Mesenchymal stem cell (in vitro differentiated cells and primary cell): ENCODE measurements at regions not wholly inside any gene's neighbourhood (a gene's known extent, or its start where the extent isn't known, plus 50 kb on each side); places are given as distances from the start of the nearest gene placed in this dataset.

Source experiments
- DNase-seq: peaks from one replicate; pipeline ENCODE4 v3.0.0-alpha.2; 2013
- H2AFZ ChIP-seq: one replicate; pipeline ENCODE4 v1.6.1; 2013; ENCODE audit warnings: low read depth, mild to moderate bottlenecking, control low read depth, inconsistent platforms, low read length, moderate library complexity
- H2AK5ac ChIP-seq: 2 replicates; pipeline ENCODE4 v1.6.1; 2013; ENCODE audit warnings: low read length, moderate library complexity, mild to moderate bottlenecking, inconsistent platforms; ENCODE audit not compliant: severe bottlenecking
- H2BK120ac ChIP-seq: one replicate; pipeline ENCODE4 v1.6.1; 2013; ENCODE audit warnings: low read depth, mild to moderate bottlenecking, inconsistent platforms, low read length, moderate library complexity
- H2BK12ac ChIP-seq, 2 experiments: one replicate each; pipeline ENCODE4 v1.6.1; 2013; ENCODE audit warnings: inconsistent platforms in 2 of 2, low read length in 2 of 2, mild to moderate bottlenecking in 2 of 2, moderate library complexity in 2 of 2, control low read depth in 1 of 2
- H2BK15ac ChIP-seq: one replicate; pipeline ENCODE4 v1.6.1; 2013; ENCODE audit warnings: mild to moderate bottlenecking, low read depth, inconsistent platforms; ENCODE audit not compliant: poor library complexity, severe bottlenecking
- H2BK5ac ChIP-seq: 2 replicates; pipeline ENCODE4 v1.6.1; 2013; ENCODE audit warnings: low read depth, mild to moderate bottlenecking, low read length, control low read depth, inconsistent platforms; ENCODE audit not compliant: poor library complexity, severe bottlenecking
- H3K14ac ChIP-seq, 2 experiments: one replicate each; pipeline ENCODE4 v1.6.1; 2013; ENCODE audit warnings: inconsistent platforms in 2 of 2, low read length in 2 of 2, control low read depth in 1 of 2, mild to moderate bottlenecking in 1 of 2, moderate library complexity in 1 of 2
- H3K18ac ChIP-seq, 2 experiments: one replicate each; pipeline ENCODE4 v1.6.1; 2013; ENCODE audit warnings: inconsistent platforms in 2 of 2, low read length in 2 of 2, control low read depth in 1 of 2, low read depth in 1 of 2, mild to moderate bottlenecking in 1 of 2
- H3K23ac ChIP-seq, 2 experiments: one replicate each; pipeline ENCODE4 v1.6.1; 2013; ENCODE audit warnings: inconsistent platforms in 2 of 2, low read length in 2 of 2, mild to moderate bottlenecking in 2 of 2, moderate library complexity in 2 of 2, control low read depth in 1 of 2
- H3K27ac ChIP-seq: 2 replicates; pipeline ENCODE4 v1.5.1; 2013; ENCODE audit warnings: mild to moderate bottlenecking, moderate library complexity, low read length, control low read depth, inconsistent platforms; ENCODE audit not compliant: poor library complexity, severe bottlenecking
- H3K27me3 ChIP-seq, 2 experiments: 2 replicates each; pipeline versions ENCODE4 v1.6.1 to v1.7.0; 2013; ENCODE audit warnings: low read length in 2 of 2, mild to moderate bottlenecking in 2 of 2, moderate library complexity in 2 of 2, control low read depth in 1 of 2, inconsistent platforms in 1 of 2; ENCODE audit not compliant: control insufficient read depth in 1 of 2, insufficient read depth in 1 of 2
- H3K36me3 ChIP-seq, 2 experiments: 2 replicates each; pipeline versions ENCODE4 v1.6.1 to v1.7.0; 2013; ENCODE audit warnings: low read length in 2 of 2, control low read depth in 1 of 2, inconsistent platforms in 1 of 2, low read depth in 1 of 2, mild to moderate bottlenecking in 1 of 2; ENCODE audit not compliant: insufficient read depth in 2 of 2, control insufficient read depth in 1 of 2
- H3K4ac ChIP-seq, 2 experiments: one replicate each; pipeline ENCODE4 v1.6.1; 2013; ENCODE audit warnings: inconsistent platforms in 2 of 2, low read length in 2 of 2, mild to moderate bottlenecking in 2 of 2, moderate library complexity in 2 of 2, control low read depth in 1 of 2, low read depth in 1 of 2
- H3K4me1 ChIP-seq: 2 replicates; pipeline ENCODE4 v1.6.1; 2013; ENCODE audit warnings: low read depth, low read length, control low read depth; ENCODE audit not compliant: control insufficient read depth, insufficient read depth
- H3K4me2 ChIP-seq: 2 replicates; pipeline ENCODE4 v1.6.1; 2013; ENCODE audit warnings: low read length, mild to moderate bottlenecking, inconsistent platforms; ENCODE audit not compliant: poor library complexity, severe bottlenecking
- H3K4me3 ChIP-seq, 2 experiments: 2 replicates each; pipeline versions ENCODE4 v1.5.1 to v1.7.0; 2013; ENCODE audit warnings: low read length in 2 of 2, mild to moderate bottlenecking in 2 of 2, control low read depth in 1 of 2, low read depth in 1 of 2; ENCODE audit not compliant: insufficient read depth in 1 of 2
- H3K79me1 ChIP-seq: replicated peaks from 2 replicates; pipeline ENCODE4 v1.6.1; 2013; ENCODE audit warnings: mild to moderate bottlenecking, control low read depth, low read length, inconsistent platforms; ENCODE audit not compliant: poor library complexity, severe bottlenecking
- H3K9ac ChIP-seq: 2 replicates; pipeline ENCODE4 v1.7.0; 2013; ENCODE audit warnings: mild to moderate bottlenecking, low read length, moderate library complexity
- H3K9me3 ChIP-seq: 2 replicates; pipeline ENCODE4 v1.7.0; 2013; ENCODE audit warnings: mild to moderate bottlenecking, low read length; ENCODE audit not compliant: control insufficient read depth
- H4K8ac ChIP-seq: one replicate; pipeline ENCODE4 v1.6.1; 2013; ENCODE audit warnings: inconsistent platforms, mild to moderate bottlenecking, low read length, moderate library complexity
- H4K91ac ChIP-seq: one replicate; pipeline ENCODE4 v1.6.1; 2013; ENCODE audit warnings: mild to moderate bottlenecking, low read length, inconsistent platforms
- WGBS: methylation state at CpG from one replicate; pipeline ENCODE4 v1.1.7; 2013; ENCODE audit warnings: mixed read lengths; 5-methylcytosine and 5-hydroxymethylcytosine counted together

- Histone ChIP-seq H3K4me1 (no peaks in the 10 kb centered on the region), H2BK5ac (no peak overlapping the region), H3K14ac (no peak overlapping the region), H3K27me3 (no peaks in the 10 kb centered on the region), H3K27ac (no peak overlapping the region), H3K18ac (no peak overlapping the region), H2AK5ac (no peak overlapping the region), H3K9ac (no peak overlapping the region), H3K4me2 (no peak overlapping the region), H3K4me3 (no peak overlapping the region), H3K4ac (no peak overlapping the region), H3K79me1 (no peaks in the 10 kb centered on the region), H2BK12ac (no peak overlapping the region), H2BK120ac (no peak overlapping the region), H3K36me3 (no peaks in the 10 kb centered on the region), H4K91ac (no peak overlapping the region), H2BK15ac (no peak overlapping the region), H4K8ac (no peak overlapping the region), H2AFZ (no peak overlapping the region), H3K23ac (no peak overlapping the region), H3K9me3 (peaks cover 41% of the 10 kb centered on the region)
- 16% methylated on average over 2 of the region's 2 CpGs for WGBS
- no peak for DNase-seq
These were observed 312.7 kb downstream of the GABRB3 start for GRCh38 chr15:26460165-26460564.

- no peaks in the 10 kb centered on the region for H3K27me3 ChIP-seq
- no peak overlapping the region for H3K27ac ChIP-seq
- DNase-seq, result no peak
- no peak overlapping the region for H3K4ac ChIP-seq
- H2BK12ac ChIP-seq, result no peak overlapping the region
- no peaks in the 10 kb centered on the region for H3K4me1 ChIP-seq
- H2BK15ac ChIP-seq, result no peak overlapping the region
- no peak overlapping the region for H2AK5ac ChIP-seq
- no peak overlapping the region for H4K91ac ChIP-seq
- no peak overlapping the region for H3K4me2 ChIP-seq
- WGBS, result 35% methylated on average over 2 of the region's 2 CpGs
- H3K4me3 ChIP-seq, result no peak overlapping the region
- no peak overlapping the region for H3K9ac ChIP-seq
- H3K23ac ChIP-seq, result no peak overlapping the region
- no peaks in the 10 kb centered on the region for H3K36me3 ChIP-seq
- H3K79me1 ChIP-seq, result no peaks in the 10 kb centered on the region
- no peak overlapping the region for H3K18ac ChIP-seq
- H2BK120ac ChIP-seq, result no peak overlapping the region
- no peak overlapping the region for H3K14ac ChIP-seq
- peaks cover 52% of the 10 kb centered on the region for H3K9me3 ChIP-seq
- no peak overlapping the region for H2BK5ac ChIP-seq
- H2AFZ ChIP-seq, result no peak overlapping the region
- no peak overlapping the region for H4K8ac ChIP-seq
These were observed 317.0 kb downstream of the GABRB3 start for GRCh38 chr15:26455828-26456227.

- Histone ChIP-seq H3K18ac (no peak overlapping the region), H3K9me3 (peaks cover 47% of the 10 kb centered on the region), H3K4me2 (no peak overlapping the region), H3K4ac (no peak overlapping the region), H2AFZ (no peak overlapping the region), H3K27me3 (no peaks in the 10 kb centered on the region), H4K91ac (no peak overlapping the region), H3K36me3 (no peaks in the 10 kb centered on the region), H2AK5ac (no peak overlapping the region), H3K4me1 (no peaks in the 10 kb centered on the region), H3K14ac (no peak overlapping the region), H2BK120ac (no peak overlapping the region), H2BK12ac (no peak overlapping the region), H3K9ac (no peak overlapping the region), H2BK5ac (no peak overlapping the region), H3K23ac (no peak overlapping the region), H3K27ac (no peak overlapping the region), H4K8ac (no peak overlapping the region), H3K79me1 (no peaks in the 10 kb centered on the region), H2BK15ac (no peak overlapping the region), H3K4me3 (no peak overlapping the region)
- WGBS, result 61% methylated on average over 2 of the region's 2 CpGs
- DNase-seq, result no peak
These were observed 319.0 kb downstream of the GABRB3 start for GRCh38 chr15:26453914-26454313.

GRCh38 chr15:26451995-26452394 lies 320.9 kb downstream of the GABRB3 start:
- Histone ChIP-seq H3K4me2 (no peak overlapping the region), H3K4me1 (no peaks in the 10 kb centered on the region), H2BK12ac (no peak overlapping the region), H4K91ac (no peak overlapping the region), H3K79me1 (no peaks in the 10 kb centered on the region), H3K18ac (no peak overlapping the region), H3K27me3 (no peaks in the 10 kb centered on the region), H2BK15ac (no peak overlapping the region), H3K9me3 (peaks cover 35% of the 10 kb centered on the region), H2AFZ (no peak overlapping the region), H2BK5ac (no peak overlapping the region), H2BK120ac (no peak overlapping the region), H3K4ac (no peak overlapping the region), H3K4me3 (no peak overlapping the region), H2AK5ac (no peak overlapping the region), H3K9ac (no peak overlapping the region), H3K23ac (no peak overlapping the region), H3K36me3 (no peaks in the 10 kb centered on the region), H3K14ac (no peak overlapping the region), H4K8ac (no peak overlapping the region), H3K27ac (no peak overlapping the region)
- no peak for DNase-seq
- 83% methylated on average over 5 of the region's 6 CpGs for WGBS
